GM18867 (cell line): ENCODE measurements at regions not wholly inside any gene's neighbourhood (a gene's known extent, or its start where the extent isn't known, plus 50 kb on each side); places are given as distances from the start of the nearest gene placed in this dataset.
"Not testable (repeated sequence)": the region's sequence is repeated elsewhere in the genome, so short reads cannot be mapped to it uniquely, and the experiment has no call there.

Source experiments
- ATAC-seq: cut with Tn5 transposase; IDR thresholded peaks from one replicate; pipeline ENCODE4 v1.9.1; 2021; ENCODE audit warnings: mild to moderate bottlenecking, moderate library complexity; ENCODE audit not compliant: unreplicated experiment

DNA sequence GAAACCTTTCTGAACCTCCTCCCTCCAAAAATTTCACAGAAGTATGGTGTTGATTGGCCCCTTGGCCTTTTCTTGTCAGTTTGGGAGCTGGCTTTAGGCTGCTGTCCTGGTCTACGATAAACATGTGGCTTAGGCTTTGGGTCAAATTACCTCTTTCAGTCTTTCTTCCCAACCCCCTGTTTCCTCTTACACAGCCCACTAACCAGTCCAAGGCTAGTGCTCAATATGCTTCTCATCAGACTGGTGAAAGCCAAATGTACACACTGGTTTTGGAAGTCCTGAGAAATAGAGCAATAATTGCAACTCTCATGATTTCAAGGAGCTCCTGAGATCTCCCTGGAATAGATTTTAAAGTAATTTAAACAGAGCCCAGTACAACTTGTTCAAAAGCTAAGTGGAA, 933.7 kb upstream of the GJE1 start:
- no peak for ATAC-seq

DNA sequence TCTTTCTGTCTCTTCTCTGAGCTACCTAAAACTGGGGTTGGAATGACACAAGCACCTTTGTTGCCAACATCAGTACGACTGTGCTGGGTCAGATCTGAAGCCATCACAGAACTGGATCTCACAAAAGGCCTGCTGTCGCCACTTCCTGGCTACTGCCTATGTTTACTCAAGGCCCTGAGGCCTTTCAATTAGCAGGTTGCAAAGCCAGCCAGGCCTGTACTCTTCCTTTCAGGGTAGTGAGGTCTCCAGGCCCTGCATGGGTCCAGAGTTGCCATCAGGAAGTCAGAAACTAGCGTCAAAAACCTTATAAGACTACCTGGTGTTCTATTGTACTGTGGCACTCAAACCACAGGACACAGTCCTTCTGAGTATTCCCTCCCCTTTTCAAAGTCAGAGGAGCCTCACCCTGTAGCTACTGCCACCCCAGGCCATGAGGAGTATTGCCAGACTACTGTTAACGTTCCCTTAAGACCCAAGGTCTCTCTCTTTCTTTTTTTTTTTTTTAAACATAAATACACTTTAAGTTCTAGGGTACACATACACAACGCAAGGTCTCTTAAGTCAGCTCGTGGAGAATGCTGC, 937.4 kb upstream of the GJE1 start:
- no peak for ATAC-seq

DNA sequence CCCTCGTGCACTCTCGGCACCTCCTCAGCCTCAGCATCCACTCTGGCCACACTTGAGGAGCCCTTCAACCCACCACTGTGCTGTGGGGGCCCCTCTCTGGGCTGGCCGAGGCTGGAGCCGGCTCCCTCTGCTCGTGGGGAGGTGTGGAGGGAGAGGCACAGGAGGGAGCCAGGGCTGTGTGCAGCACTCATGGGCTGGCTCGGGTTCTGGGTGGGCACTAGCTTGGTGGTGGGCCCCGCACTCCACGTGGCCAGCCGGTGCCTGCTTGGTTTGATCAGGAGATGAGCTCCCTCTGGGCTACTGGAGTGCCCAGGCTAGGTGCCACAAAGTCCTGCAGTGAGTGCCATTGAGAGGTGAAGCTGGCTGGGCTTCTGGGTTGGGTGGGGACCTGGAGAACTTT, 949.4 kb upstream of the GJE1 start:
- ATAC-seq = no peak

DNA sequence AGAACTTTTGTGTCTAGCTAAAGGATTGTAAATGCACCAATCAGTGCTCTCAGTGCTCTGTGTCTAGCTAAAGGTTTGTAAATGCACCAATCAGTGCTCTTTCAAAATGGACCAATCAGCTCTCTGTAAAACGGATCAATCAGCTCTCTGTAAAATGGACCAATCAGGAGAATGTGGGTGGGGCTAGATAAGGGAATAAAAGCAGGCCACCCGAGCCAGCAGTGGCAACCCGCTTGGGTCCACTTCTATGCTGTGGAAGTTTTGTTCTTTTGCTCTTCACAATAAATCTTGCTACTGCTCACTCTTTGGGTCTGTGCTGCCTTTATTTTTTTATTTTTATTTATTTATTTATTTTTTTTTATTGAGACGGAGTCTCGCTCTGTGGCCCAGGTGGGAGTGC, 957.3 kb upstream of the GJE1 start:
- ATAC-seq = not testable (repeated sequence)

DNA sequence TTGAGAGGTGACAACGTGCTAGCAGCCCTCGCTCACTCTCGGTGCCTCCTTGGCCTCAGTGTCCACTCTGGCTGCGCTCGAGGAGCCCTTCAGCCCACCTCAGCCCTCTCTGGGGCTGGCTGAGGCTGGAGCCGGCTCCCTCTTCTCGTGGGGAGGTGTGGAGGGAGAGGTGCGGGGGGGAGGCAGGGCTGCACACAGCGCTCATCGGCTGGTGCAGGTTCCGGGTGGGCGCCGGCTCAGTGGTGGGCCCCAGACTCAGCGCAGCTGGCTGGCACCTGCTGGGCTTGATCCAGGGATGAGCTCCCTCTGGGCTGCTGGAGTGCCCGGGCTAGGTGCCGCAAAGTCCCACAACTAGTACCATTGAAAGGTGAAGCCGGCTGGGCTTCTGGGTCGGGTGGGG, 957.8 kb upstream of the GJE1 start:
- ATAC-seq = no peak

DNA sequence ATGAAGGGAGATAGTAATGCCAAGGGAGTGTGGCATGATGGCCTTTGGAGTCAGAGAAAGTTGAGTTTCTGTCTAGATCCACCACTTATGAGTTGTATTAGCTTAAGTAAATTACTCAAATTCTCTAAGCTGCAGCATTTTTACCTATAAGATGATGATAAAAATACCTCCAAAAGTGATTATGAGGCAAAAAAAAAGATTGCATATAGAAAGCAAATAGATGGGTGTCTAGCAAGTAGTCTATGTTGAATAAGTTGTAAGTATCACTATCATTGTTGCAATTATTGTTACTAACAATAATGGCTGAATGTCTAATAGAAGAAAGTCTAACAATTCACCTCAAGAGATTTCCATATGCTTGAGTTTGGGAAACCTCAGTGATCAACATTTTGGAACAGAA, 959.2 kb upstream of the GJE1 start:
- no peak for ATAC-seq

DNA sequence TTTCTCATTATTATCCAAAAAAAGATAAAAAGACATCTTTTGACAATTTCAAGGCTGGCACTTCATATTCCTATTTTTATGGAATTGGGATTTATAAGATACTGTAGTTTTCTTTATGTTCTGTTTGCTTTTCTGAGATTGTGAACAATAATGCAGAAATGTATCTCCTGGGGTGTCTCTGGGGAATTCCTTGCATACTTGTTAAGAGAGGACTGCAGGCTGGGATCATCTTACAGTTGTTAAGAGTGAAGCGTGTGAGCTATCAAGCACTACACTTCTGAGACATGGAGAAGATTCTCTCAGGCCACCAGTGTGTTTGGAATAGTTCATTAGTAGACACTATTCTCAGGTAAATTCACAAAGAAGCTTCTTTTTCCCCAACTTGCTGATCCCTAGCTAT, 963.3 kb upstream of the GJE1 start:
- no peak for ATAC-seq

DNA sequence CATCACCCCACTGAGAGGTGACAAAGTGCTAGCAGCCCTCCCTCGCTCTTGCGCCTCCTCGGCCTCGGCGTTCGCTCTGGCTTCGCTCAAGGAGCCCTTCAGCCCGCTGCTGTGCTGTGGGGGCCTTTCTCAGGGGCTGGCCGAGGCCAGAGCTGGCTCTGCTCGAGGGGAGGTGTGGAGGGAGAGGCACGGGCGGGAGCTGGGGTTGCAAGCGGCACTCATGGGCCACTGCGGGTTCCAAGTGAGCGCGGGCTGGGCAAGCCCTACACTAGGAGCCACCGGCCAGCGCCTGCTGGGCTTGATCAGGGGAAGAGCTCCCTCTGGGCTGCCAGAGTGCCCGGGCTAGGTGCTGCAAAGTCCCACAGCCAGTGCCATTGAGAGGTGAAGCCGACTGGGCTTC, 964.8 kb upstream of the GJE1 start:
- ATAC-seq = no peak

DNA sequence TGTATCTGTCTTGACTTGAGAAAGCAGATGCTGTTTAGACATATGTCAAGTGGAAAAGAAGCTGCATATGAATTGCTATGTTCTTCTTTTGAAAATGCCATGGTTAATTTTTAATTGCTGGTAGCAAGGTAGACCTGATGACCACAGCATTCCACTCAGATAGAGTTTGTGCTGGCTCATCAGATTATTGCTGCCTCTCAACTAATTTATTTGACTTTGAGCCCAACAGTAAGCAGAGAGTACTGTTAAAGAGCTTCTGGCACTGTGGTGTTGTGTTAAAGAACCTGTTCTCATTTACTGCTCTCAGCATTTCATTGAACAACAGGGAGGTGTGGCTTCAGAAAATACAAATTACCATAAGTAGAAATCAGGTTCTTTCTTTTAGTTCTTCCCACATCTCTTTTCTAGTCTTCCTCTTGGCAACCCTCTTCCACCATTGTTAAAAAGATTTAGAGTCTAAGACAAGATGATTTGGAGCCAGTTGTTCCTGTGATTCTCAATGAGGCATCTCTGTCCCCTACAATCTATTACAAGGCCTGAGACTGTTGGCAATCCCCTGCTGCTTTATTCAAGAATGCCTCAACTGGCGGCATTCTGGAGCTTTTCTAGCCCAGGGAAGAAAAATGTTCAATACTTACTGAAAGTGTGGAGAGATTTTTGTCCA, 967.6 kb upstream of the GJE1 start:
- no peak for ATAC-seq

DNA sequence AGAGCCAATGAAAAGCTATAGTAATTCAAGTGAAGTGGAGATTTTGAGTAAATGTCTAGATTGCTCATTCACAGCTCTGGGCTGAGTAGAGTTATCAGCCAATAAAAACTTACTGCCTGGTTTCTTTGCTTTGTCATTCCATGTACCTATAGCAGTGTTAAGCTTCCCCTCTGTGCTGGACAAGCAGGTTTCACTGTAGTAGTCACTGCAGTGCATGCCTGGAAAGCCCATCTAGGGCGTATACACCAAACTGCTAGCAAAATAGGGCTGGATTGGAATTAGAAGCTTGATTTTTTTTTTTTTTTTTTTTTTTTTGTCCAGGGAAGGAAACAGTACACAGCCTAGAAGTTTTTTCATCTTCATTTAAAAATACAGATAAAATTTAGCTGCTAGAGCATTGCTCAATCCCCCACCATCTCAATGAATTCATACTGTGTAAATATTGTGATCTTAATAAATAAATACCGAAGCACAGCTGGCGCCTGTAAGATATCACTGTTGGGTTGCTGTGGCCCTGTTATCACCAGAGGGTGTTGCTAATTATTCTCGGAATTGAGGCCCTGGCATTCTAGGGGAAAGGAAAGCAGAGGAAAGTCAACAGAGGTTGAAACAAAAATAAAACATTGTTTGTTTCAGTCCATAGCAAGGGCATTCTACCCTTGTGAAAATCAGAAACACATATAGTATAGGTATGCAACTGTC, 968.5 kb upstream of the GJE1 start:
- ATAC-seq = no peak

DNA sequence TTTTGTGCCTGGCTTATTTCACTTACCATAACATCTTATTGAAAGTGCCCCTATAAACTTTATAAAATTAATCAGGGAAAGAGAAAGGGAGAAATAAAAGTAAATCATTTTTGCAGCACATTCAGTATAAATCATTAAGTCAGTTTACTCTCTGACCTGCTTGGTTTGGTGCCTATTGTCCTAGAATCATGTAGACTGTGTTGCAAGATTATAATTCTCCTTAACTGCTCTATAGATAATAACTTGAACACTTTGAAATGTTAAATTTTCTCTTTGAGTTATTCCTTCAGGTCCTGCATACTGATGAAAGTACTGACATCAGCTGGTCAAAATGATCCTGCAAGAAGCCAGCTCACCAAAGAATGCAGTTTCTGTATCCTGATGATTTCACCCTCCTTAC, 969.6 kb upstream of the GJE1 start:
- no peak for ATAC-seq

DNA sequence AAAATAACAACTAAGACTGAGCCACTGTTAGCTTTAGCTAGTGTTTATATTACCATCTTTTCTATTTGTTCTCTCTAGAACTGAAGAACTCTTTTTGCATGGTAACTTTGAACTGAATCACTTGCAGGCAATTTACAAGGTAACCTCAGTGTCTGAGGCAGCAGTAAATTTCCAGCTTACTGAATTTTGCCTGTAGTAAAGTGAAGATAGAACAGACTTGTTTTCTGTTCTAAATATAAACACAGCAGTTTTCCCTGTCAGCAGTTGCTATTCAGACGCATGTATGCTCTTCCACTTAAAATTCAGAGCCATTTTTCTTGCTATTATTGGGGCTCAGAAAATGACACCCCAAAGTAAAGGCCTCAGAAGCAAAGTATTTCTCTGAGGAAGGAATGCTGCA, 974.0 kb upstream of the GJE1 start:
- ATAC-seq = no peak

DNA sequence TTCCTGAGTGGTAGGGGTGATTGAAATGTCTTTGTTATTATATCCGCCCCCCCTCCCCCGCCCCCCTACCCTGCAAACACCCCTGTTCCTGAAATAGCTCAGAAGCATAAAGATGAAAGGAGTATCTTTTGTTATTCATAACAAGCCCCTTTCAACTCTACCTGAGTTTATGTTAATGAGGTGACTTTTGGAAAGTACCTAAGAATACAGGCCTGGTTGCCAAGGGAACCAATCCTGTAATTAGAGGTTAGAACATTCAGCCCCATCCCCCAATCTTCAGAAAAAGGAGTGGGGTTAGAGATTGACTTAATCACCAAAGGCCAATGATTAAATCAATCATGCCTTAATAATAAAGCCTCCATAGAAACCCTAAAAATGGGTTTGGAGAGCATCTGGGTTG, 979.2 kb upstream of the GJE1 start:
- ATAC-seq = no peak

DNA sequence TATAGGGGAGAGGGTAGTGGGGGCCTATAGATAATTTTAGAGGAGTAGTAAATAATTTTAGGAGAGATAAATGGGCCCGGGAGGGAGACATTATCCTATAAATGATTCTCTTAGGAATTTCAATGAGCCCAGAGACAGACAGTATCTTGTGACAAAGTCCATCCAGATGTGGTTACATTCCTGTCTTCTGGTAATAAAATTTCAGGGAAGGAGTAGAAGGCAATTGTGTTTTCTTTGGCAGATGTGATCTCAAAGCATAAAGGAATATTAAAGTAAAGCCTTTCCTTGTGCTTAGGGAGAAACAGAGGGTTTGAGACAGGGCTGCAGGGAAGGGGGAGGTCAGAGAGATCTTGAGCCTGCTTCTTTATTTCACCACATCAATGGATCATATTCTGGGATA, 979.8 kb upstream of the GJE1 start:
- no peak for ATAC-seq

DNA sequence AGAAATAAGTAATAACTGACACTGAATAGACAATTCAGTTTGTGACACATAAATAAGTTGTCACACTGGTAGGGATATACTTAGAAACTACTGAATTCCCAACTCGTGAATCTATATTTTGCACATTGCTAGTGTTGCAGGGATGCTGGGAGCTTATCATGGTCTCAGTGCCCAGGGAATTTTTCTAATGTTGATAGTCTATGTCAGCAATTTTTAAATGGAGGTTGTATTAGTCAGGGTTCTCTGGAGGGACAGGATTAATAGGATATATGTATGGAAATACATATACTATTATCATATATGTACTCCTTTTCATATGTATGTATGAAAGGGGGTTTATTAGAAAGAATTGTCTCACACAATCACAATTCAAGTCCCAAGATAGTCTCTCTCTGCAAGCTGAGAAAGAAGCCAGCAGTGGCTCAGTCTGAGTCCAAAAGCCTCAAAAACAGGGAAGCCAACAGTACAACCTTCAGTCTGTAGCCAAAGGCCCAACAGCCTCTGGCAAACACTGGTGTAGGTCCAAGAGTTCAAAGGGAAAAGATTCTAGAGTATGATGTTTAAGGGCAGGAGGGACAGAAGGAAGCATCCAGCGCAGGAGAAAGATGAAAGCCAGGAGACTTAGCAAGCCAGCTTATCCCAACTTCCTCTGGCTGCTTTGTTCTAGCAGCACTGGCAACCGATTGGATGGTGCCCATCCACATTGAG, 980.9 kb upstream of the GJE1 start:
- no peak for ATAC-seq

DNA sequence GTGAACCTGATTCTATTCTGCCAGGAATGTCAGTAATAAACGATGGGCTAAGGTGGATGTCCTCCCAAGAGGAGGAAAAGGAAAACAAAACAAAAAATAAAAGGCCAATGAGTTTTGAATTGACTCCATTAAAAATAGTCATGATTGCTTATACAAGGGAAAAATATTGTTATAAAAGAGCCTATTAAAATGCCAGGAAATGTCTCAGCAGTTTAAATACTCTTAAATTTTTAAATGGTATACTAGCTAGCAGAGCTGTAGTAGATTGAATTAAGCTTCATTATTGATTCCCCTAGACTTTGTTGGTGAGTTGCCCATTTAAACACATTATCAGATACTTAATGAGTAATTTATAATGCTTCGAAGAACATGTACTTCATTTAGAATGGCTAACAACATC, 990.9 kb upstream of the GJE1 start:
- ATAC-seq = no peak

DNA sequence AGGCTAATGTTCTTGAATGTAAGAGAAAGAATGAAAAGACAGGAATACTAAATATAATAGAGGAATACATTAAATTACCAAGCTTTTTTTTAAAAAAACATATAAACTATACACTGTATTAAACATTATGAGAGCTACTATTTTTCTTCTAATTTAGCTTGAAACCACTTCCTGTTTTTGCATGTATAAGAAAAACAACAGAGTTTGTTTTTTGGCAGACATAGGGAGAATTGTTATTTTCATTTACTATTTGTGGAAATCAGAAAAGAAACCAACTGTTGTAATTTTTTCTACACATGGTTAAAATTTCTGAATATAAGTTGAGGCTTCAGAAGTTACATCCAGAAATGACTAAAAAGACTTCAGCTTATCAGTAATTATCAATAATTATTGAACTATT, 991.8 kb upstream of the GJE1 start:
- peak; percentile 66 for ATAC-seq

DNA sequence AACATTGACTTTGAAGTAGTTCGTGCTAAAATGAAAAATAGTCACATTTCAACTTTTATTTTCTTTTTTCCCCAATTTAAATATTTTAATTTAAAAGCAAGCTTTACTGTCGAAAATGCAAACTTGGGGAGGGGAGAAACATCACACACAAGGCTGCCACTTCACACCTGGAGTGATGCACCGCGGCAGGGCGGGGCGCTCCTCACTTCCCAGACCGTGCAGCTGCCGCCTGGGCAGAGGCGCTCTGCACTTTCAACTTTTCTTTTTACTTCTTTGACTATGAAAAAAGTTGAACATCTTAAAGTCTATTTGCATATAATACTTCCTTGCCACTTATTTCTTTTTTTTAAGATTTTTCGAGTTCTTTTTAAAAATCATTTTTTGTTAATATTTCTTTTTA, 993.3 kb upstream of the GJE1 start:
- ATAC-seq = no peak

DNA sequence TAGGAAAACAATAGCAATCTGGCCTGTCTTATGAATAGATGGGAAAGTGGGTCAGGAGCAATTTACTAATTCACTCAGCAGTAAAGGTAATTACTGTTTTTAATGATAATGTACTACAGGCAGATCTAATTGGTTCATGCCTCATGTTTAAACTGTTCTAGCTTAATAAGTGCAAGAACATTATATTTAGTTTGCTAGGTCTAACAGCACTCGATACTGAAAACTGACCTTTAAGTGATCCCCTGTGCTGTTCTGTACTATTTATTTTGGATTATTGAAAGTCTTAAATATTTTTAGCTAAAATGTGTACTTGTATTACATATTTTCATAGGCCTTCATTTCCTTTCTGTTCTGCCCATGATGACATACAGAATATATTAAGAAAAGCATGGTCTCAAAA, 998.0 kb upstream of the GJE1 start:
- no peak for ATAC-seq

DNA sequence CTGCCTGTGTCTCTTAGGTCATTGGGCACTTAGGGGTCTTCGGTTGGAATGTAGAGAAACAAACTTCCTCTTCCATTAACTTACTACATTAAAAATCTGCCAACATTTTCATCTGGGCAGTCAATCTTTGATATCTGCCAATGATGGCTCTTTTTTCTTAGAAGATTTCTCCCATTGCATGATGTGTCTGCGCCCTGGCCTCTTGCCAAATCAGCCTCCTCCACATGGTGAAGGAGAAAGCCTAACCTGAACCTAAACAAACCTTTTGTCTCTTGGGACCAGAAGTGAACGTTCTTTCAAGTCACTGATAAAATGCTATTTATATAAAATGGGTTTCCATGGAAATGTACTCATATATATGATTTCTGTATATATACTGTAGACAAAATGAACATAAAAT, 998.9 kb upstream of the GJE1 start:
- ATAC-seq = no peak

DNA sequence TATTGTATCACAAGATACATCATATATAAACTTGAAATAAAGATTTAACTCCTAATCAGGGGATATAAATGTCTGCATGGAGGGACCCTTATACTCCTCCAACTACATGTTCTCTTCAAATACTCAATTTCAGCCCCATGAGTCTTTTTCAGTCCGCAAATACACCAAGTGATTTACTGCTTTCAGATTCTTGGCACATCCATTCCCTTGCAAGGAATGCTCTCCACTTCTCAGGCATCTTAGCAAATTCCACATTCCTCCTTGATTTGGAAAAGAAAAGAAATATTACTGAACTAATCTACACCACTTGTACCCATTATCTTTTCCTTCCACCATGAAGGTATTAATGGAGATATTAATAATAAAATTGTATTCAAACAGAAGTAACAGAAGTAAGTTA, 999.4 kb upstream of the GJE1 start:
- no peak for ATAC-seq

DNA sequence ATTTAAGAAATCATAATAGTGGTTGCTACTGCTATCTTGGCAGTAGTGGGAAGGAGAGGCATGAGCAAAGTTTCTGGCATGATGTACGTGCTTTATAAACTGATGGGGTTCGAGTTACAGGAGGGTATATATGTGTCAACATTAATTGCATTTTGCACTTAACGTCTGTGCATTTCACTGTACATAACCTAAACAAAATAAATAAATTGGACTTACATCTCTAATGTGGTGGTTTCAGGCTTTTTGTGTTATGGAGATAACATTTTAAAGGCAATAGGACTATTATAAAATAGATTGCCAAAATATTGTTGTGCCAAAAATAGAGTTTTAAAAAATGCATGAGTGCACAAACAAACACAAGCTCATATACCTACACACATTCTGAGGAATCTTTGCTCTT, 1001.1 kb upstream of the GJE1 start:
- ATAC-seq = no peak
